ENCODE measurements at regions not wholly inside any gene's neighbourhood (a gene's known extent, or its start where the extent isn't known, plus 50 kb on each side); places are given as distances from the start of the nearest gene placed in this dataset.
"Not testable (repeated sequence)": the region's sequence is repeated elsewhere in the genome, so short reads cannot be mapped to it uniquely, and the experiment has no call there.

DNA sequence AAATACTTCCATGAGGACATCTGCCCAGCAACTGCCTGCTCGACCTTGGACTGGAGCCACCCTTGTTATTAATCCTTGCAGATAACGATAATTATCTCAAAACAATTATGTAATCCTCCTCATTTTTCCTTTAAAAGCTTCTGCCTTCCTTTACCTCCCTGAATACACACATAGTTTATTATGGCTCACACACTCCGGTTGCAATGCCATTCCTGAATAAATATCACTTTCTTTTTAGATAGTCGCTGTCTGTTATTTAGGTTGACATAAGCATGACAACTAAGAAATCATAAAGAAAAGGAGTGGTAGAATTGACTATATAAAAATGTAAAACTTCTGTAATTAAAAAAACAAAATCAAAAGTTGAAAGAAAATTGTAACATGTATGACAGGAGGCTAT, 64.8 kb downstream of the B4GALT7 start:
- not testable (repeated sequence) for H3K9me3 ChIP-seq (ENCODE audit: low read length); H3K36me3 ChIP-seq (ENCODE audit: insufficient read depth, low read length); H3K27me3 ChIP-seq (ENCODE audit: insufficient read depth, low read length); H3K4me1 ChIP-seq (ENCODE audit: insufficient read depth, low read length); H2AFZ ChIP-seq (ENCODE audit: low read depth, low read length); H3K4me3 ChIP-seq (ENCODE audit: low read length)

DNA sequence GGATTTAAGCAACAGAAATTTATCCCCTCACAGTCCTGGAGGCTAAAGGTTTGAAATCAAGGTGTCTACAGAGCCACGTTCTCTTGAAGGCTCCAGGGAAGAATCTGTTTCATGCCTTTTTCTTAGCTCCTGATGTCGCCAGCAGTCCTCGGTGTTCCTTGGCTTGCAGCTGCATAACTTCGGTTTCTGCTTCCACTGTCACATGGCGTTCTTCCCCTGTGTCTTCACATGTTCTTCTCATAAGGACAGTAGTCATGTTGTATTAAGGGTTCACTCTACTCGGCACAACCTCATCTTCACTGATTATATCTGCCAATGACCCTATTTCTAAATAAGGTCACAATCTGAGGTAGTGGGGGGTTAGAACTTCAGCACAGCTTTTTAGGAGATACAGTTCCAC, 65.2 kb downstream of the B4GALT7 start:
- H3K9me3 ChIP-seq (ENCODE audit: low read length); H2AFZ ChIP-seq (ENCODE audit: low read depth, low read length); H3K27me3 ChIP-seq (ENCODE audit: insufficient read depth, low read length): not testable (repeated sequence)

GRCh38 chr5:177665960-177666359, 66.0 kb downstream of the B4GALT7 start:
- H3K27me3 ChIP-seq (ENCODE audit: insufficient read depth, low read length), result not testable (repeated sequence)

More for the DNA sequence above, 65.2 kb downstream of the B4GALT7 start:
- H3K4me3 ChIP-seq (ENCODE audit: low read length); H3K36me3 ChIP-seq (ENCODE audit: insufficient read depth, low read length); H3K4me1 ChIP-seq (ENCODE audit: insufficient read depth, low read length): not testable (repeated sequence)

GRCh38 chr5:177671035-177671754, 71.3 kb downstream of the B4GALT7 start:
- H3K36me3 ChIP-seq (ENCODE audit: insufficient read depth, low read length); H3K9me3 ChIP-seq (ENCODE audit: low read length); H2AFZ ChIP-seq (ENCODE audit: low read depth, low read length); H3K27me3 ChIP-seq (ENCODE audit: insufficient read depth, low read length); H3K4me1 ChIP-seq (ENCODE audit: insufficient read depth, low read length): not testable (repeated sequence)
- H3K4me3 ChIP-seq (ENCODE audit: low read length), result peak overlapping the region; percentile 58

More at GRCh38 chr5:177665960-177666359, 66.0 kb downstream of the B4GALT7 start:
- H3K4me1 ChIP-seq (ENCODE audit: insufficient read depth, low read length); H2AFZ ChIP-seq (ENCODE audit: low read depth, low read length); H3K9me3 ChIP-seq (ENCODE audit: low read length); H3K4me3 ChIP-seq (ENCODE audit: low read length); H3K36me3 ChIP-seq (ENCODE audit: insufficient read depth, low read length): not testable (repeated sequence)

DNA sequence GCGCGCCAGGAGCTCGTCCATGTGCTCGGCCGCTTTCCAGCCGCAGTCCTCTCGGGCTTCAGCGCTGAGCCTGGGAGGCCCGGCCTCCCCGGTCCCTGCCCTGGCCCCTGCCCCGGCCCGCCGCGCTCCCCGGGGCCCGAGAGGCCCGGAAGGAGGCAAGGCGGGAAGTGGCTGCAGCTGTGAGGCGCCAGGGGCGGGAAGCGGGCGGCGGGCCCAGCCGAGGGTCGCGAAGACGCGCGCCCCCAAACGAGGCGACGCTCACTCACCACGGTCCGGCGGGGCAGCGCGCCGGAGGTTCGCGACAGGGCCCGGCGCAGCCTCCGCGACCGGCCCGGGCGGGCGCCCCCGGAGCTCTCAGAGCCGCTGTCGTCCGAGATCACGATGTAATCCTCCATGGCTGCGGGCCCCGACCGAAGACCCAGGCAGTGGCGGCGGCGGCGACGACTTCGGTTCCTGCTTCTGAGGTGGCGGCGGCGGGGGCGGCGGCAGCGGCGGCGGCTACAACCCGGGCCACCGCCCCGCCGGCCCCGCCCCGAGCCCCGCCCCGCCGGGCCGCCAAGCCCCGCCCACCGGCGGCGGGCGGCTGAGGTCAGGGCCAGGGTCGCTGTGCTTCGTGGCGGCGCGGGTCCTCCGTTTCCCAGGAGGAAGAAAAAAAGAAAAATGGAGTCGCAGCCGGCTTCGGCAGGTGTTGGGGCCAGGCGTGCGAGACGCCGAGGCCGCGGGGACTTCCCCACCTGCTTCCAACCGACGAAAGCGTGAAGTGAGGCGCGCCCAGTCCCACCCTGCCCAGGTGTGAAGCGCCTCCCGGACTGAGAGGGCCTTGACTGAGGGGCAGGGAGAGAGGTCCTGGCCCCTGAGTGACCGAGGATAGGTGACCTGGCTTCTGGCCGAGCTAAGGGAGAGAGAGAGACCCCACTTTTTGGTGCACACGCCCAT, 72.1 kb downstream of the B4GALT7 start:
- H3K36me3 ChIP-seq (ENCODE audit: insufficient read depth, low read length); H3K4me1 ChIP-seq (ENCODE audit: insufficient read depth, low read length); H3K27me3 ChIP-seq (ENCODE audit: insufficient read depth, low read length); H2AFZ ChIP-seq (ENCODE audit: low read depth, low read length); H3K9me3 ChIP-seq (ENCODE audit: low read length): not testable (repeated sequence)
- H3K4me3 ChIP-seq (ENCODE audit: low read length), result peak overlapping the region; percentile 50
